NCI-H2171 (cell line): ENCODE measurements at regions not wholly inside any gene's neighbourhood (a gene's known extent, or its start where the extent isn't known, plus 50 kb on each side); places are given as distances from the start of the nearest gene placed in this dataset.

Experiments used
- DNase-seq: peaks from one replicate; lab custom pipeline; 2025; lab: John Stamatoyannopoulos, UW

- DNase-seq: no peak
Observed at GRCh38 chr21:34192646-34193285, 119.4 kb downstream of the MRPS6 start.

- no peak for DNase-seq
Observed at GRCh38 chr21:34195335-34195734, 122.0 kb downstream of the MRPS6 start.

- DNase-seq: no peak
Observed at GRCh38 chr21:34196996-34197395, 123.6 kb downstream of the MRPS6 start.

GRCh38 chr21:34197561-34197960 lies 124.2 kb downstream of the MRPS6 start:
- DNase-seq: no peak

- no peak for DNase-seq
Observed at GRCh38 chr21:34198231-34199120, 125.1 kb downstream of the MRPS6 start.

GRCh38 chr21:34199121-34199910 lies 125.9 kb downstream of the MRPS6 start:
- DNase-seq: no peak

GRCh38 chr21:34200288-34200905 lies 127.0 kb downstream of the MRPS6 start:
- no peak for DNase-seq

- no peak for DNase-seq
Observed at GRCh38 chr21:34201001-34201400, 127.6 kb downstream of the MRPS6 start.

GRCh38 chr21:34201481-34201858 lies 128.1 kb downstream of the MRPS6 start:
- no peak for DNase-seq

- no peak for DNase-seq
Observed at GRCh38 chr21:34202553-34203372, 129.4 kb downstream of the MRPS6 start.

- no peak for DNase-seq
Observed at GRCh38 chr21:34203851-34204420, 130.6 kb downstream of the MRPS6 start.

- no peak for DNase-seq
Observed at GRCh38 chr21:34204481-34205439, 131.4 kb downstream of the MRPS6 start.

GRCh38 chr21:34205811-34206571 lies 132.6 kb downstream of the MRPS6 start:
- DNase-seq: peak; percentile 53

- DNase-seq: no peak
Observed at GRCh38 chr21:34213959-34214358, 140.6 kb downstream of the MRPS6 start.

GRCh38 chr21:34215501-34215900 lies 142.1 kb downstream of the MRPS6 start:
- no peak for DNase-seq

- DNase-seq: no peak
Observed at GRCh38 chr21:34215911-34216717, 142.7 kb downstream of the MRPS6 start.

GRCh38 chr21:34216718-34217032 lies 143.3 kb downstream of the MRPS6 start:
- no peak for DNase-seq

- DNase-seq: no peak
Observed at GRCh38 chr21:34217263-34217662, 143.9 kb downstream of the MRPS6 start.
